ENCODE measurements at regions not wholly inside any gene's neighbourhood (a gene's known extent, or its start where the extent isn't known, plus 50 kb on each side); places are given as distances from the start of the nearest gene placed in this dataset.

GRCh38 chr19:31100981-31101380, 248.3 kb downstream of the TSHZ3 start:
- TF ChIP-seq POLR2A (IDR thresholded peaks at IDR 0.05) (no peak), CTCF (IDR thresholded peaks at IDR 0.05) (no peak)
